GM11168 (cell line): ENCODE measurements at regions not wholly inside any gene's neighbourhood (a gene's known extent, or its start where the extent isn't known, plus 50 kb on each side); places are given as distances from the start of the nearest gene placed in this dataset.
"Not testable (repeated sequence)": the region's sequence is repeated elsewhere in the genome, so short reads cannot be mapped to it uniquely, and the experiment has no call there.

Source experiments
- in situ Hi-C: fragments of 300-500 bp; cut with MboI; formaldehyde crosslinking; loops from one replicate; pipeline ENCODE4 v1.12.0; 2022; ENCODE audit warnings: low sequenced_read_pairs; ENCODE audit not compliant: unreplicated experiment

DNA sequence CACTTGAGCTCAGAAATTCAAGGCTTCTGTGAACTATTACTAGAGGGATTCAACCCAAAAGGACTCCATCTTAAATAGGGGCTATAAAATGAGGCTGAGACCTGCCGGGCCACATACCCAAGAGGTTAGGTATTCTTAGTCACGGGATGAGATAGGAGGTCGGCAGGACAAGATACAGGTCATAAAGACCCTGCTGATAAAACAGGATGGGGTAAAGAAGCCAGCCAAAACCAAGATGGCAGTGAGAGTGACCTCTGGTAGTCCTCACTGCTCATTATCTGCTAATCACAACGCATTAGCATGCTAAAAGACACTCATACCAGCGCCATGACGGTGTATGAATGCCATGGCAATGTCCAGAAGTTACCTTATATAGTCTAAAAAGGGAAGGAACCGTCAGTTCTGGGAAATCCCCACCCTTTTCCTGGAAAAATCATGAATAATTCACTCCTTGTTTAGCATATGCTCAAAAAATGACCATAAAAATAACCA is 101.2 kb upstream of the TRIM24 start:
- in situ Hi-C loops, result no loop called here

GRCh38 chr7:138359870-138360559 is 100.0 kb upstream of the TRIM24 start:
- in situ Hi-C loops, result no loop called here

- in situ Hi-C loops, result no loop called here
Measured at GRCh38 chr7:138363721-138364120, 96.3 kb upstream of the TRIM24 start.

DNA sequence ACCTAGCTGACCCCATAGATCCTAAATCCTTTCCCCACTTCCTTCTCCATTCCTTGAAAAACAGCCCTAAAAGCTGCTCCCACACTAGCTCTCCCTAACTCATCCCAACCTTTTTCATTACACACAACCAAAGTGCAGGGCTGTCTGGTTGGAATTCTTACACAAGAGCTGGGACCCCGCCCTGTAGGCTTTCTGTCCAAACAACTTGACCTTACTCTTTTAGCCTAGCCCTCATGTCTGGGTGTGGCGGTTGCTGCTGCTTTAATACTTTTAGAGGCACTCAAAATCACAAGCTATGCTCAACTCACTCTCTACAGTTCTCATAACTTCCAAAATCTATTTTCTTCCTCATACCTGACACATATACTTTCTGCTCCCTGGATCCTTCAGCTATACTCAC is 93.9 kb upstream of the TRIM24 start:
- in situ Hi-C loops, result not testable (repeated sequence)

DNA sequence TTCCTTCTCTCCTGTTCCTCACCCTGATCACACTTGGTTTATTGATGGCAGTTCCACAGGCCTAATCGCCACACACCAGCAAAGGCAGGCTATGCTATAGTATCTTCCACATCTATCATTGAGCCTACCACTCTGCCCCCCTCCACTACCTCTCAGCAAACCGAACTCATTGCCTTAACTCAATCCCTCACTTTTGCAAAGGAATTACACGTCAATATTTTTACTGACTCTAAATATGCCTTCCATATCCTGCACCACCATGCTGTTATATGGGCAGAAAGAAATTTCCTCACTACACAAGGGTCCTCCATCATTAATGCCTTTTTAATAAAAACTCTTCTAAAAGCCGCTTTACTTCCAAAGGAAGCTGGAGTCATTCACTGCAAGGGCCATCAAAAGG is 93.4 kb upstream of the TRIM24 start:
- in situ Hi-C loops, result not testable (repeated sequence)

- in situ Hi-C loops, result no loop called here
Measured at GRCh38 chr7:138369797-138370196, 90.3 kb upstream of the TRIM24 start.

DNA sequence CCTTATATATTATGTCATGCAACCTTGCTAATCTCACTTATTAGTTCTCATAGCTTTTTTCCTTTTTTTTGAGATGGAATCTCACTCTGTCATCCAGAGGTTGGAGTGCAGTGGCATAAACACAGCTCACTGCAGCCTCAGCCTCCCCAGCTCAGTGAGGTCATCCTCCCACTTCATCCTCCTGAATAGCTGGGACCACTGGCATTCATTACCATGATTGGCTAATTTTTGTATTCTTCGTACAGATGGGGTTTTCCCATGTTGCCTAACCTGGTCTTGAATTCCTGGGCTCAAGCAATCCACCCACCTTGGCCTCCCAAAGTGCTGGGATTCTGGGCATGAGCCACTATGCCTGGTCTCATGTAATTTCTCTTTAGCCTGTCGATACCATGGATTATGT is 89.1 kb upstream of the TRIM24 start:
- in situ Hi-C loops, result no loop called here

DNA sequence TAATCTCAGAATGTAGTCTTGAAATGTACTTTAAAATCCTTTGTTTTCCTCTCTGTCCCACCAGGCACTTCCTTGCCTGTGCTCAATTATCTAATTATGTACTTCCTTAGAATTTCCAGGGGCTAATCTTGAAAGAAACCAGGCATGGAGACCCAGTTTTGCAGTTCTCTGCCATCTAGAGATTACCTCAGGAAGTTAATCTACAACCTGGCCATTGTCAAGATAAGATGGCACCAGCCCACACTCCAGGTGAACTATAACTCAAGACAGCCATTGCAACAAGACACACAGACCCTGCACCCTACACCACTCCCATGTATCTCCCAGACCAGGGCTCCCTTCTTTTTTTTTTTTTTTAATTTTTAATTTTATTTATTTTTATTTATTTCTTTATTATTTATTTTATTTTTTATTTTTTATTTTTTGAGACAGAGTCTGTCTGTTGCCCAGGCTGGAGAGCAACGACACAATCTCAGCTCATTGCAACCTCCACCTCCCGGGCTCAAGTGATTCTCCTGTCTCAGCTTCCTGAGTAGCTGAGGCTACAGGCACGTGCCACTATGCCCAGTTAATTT is 85.9 kb upstream of the TRIM24 start:
- in situ Hi-C loops, result no loop called here

GRCh38 chr7:138377306-138377705 is 82.8 kb upstream of the TRIM24 start:
- in situ Hi-C loops, result no loop called here

- in situ Hi-C loops, result no loop called here
Measured at GRCh38 chr7:138378741-138379559, 81.1 kb upstream of the TRIM24 start.

DNA sequence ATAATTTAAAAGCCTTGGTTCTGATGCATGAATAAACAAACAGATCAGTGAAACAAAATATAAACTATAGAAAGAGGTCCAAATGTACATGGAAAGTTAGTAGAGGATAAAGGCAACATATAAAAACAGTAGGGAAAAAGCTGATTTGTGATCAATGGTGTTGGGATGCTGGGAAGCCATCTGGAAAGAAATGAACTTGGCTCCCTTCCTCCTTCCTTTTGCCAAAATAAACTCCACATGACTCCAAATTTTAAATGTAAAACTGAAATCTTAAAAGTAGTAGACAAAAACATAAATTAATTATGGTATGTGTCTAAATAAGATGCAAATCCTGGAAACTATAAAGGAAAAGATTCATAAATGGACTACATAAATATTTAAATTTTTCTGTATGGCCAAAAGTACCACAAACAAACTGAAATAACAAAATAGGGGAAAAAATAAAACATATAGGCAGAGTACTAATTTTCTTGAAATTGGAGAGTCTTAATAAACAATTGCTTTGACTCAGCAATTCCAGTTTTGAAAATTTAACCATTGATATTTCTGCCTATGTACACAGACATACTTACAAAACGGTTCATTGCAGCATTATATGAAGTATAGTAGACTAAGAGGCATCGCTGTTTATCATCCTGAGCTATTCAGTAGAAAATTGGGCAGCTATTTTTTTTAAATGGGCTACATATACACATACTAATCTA is 77.0 kb upstream of the TRIM24 start:
- in situ Hi-C loops, result no loop called here

DNA sequence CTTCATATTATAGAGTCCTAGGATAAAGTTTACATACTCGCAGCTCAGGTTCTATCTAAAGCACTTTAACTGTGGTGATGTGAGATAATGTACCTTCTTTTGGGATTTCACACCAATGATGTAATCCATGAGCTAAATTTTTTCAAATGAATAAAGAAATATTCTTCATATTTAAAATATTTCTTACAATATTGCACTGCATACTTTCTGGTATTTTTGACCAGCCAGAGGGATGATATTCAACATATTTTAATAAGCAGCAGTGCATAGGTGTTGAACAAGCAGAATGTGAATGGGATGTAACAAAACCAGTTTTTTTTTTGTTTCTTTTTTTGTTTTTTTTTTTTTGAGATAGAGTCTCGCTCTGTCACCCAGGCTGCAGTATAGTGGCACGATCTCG is 73.2 kb upstream of the TRIM24 start:
- in situ Hi-C loops, result no loop called here

DNA sequence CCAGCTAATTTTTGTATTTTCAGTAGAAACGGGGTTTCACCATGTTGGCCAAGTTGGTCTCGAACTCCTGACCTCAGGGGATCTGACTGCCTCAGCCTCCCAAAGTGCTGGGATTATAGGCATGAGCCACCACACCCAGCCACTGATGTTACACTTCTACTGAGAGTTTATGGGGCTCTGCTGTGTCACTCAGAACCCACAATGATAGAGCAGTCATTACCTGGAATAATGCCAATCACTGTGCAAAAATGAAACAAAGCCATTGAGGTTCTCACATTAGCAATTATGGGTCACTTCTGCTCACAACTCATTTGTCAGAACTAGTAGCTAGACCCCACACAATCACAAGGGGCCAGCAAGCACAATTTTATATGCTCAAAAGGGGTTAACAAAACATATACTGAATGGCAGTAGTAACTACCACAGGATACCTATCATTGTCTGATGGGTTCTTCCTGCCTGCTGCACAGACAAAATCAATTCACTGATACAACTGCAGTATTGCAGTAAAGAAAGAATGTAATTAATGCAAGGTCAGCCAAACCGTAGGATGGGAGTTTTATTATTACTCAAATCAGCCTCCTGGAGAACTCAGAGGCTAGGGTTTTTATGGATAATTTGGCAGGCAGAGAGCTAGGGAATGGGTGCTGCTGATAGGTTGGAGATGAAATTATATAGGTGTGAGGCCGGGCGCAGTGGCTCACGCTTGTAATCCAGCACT is 72.1 kb upstream of the TRIM24 start:
- in situ Hi-C loops, result no loop called here

DNA sequence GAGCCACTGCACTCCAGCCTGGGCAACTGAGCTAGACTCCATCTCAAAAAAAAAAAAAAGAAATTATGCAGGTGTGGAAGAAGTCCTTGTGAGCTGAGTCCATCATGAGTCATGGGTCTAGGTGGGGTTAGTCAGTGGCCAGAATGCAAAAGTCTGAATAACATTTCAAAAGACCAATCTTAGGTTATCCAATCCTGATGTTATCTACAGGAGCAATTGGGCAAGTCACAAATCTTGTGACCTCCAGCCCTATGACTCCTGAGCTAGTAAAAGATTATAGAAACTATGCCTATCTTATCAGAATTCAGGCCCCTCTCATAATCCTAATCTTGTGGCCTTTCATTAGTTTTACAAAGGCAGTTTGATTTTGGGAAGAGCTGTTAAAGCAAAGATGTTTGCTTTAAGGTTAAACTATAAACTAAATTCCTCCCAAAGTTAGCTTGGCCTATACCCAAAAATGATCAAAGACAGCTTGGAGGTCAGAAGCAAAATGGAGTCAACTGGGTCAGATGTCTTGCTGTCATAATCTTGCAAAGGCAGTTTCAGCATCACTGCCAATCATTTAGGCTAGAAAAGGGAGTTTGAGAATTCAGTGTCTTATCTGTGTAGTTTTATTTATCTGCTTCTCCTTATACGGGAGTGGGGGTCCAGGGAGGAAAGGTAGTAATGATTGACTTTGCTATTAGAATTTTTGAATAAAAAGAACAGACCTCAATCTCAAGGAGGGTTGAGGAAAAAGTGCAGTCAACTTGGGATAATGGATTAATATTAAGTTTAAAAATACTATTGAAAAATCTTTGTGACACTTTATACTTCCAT is 71.2 kb upstream of the TRIM24 start:
- in situ Hi-C loops, result no loop called here

GRCh38 chr7:138395763-138396162 is 64.3 kb upstream of the TRIM24 start:
- in situ Hi-C loops, result no loop called here

DNA sequence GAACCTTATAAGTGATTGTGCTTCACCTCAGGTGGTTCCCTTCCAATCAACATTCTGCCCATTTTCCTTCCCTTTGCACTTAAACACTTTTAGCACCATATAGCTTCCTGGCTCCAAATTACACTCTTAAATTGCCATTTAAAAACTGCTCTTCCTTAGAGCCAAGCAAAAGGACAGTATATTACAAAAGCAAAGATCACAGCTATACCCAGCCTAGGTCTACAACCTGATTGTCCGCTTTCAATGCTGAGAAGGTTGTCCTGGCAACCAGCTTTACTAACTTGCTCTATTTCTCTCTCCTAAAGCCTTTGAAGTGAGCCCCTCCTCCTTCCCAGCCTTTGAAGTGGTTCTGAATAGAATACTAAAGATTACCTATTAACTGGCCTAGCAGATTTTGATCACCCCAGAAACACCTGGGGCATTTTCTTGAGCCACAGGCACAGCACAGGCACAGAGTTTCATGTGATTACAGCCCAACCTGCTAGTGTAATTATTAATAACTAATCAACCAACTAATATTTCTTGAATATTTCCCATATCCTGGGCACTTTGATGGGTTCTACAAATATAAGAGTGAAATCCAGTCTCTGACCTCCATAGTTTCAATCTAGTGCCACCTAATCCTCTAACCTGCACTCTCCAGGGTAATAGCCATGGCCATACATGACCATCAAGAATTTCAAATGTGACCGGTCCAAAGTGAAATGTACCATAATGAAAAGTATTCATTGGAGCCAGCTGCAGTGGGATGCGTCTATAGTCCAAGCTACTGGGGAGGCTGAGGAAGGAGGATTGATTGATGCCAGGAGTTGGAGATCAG is 63.6 kb upstream of the TRIM24 start:
- in situ Hi-C loops, result no loop called here

GRCh38 chr7:138397071-138397433 is 63.0 kb upstream of the TRIM24 start:
- in situ Hi-C loops, result not testable (repeated sequence)

GRCh38 chr7:138398857-138399256 is 61.2 kb upstream of the TRIM24 start:
- in situ Hi-C loops, result no loop called here
